ENCODE measurements at regions not wholly inside any gene's neighbourhood (a gene's known extent, or its start where the extent isn't known, plus 50 kb on each side); places are given as distances from the start of the nearest gene placed in this dataset.

DNA sequence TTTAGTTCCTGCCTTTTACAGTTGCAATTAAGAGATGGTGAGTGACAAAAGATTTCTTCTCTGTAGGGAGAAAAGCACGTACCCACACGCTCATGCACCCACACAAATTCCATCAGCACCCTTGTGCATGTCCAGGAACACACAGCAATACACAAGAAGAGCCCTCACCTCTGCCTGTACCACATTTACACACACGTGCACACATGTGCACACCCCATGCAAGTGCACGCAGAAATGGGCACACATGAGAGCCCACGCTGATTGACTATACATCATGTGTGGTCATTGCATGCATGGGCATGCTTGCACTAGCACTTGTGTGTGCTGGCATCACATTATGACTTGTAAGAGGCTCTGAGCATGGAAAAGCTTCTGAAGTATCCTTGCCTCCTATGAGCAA lies 70.5 kb downstream of the SERPINA3 start:
- DNase-seq (ENCODE audit: low read depth in 3 of 3): no peak

DNA sequence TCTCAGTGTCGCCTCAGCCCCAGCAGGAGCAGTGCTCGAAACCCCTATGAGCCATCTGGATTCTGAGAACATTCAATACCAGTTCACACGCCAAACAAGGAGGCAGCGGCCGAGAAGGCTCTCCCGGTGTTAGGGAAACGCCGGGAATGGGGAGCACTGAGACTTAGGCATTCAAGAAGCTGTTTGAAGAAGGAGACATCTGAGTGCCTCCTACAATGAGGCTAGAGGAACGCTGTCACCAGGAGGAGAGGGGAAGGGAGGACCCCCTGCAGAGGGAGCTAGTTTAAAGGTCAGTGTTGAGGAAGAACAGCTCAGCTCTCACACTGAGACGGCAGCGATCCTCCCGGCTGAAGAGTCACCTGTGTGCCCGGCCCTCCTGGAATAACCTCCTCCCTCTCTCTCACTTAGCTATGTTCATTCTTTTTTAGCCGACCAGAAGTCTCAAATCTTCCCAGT lies 69.9 kb downstream of the SERPINA3 start:
- no peak for DNase-seq (ENCODE audit: low read depth in 3 of 3)

DNA sequence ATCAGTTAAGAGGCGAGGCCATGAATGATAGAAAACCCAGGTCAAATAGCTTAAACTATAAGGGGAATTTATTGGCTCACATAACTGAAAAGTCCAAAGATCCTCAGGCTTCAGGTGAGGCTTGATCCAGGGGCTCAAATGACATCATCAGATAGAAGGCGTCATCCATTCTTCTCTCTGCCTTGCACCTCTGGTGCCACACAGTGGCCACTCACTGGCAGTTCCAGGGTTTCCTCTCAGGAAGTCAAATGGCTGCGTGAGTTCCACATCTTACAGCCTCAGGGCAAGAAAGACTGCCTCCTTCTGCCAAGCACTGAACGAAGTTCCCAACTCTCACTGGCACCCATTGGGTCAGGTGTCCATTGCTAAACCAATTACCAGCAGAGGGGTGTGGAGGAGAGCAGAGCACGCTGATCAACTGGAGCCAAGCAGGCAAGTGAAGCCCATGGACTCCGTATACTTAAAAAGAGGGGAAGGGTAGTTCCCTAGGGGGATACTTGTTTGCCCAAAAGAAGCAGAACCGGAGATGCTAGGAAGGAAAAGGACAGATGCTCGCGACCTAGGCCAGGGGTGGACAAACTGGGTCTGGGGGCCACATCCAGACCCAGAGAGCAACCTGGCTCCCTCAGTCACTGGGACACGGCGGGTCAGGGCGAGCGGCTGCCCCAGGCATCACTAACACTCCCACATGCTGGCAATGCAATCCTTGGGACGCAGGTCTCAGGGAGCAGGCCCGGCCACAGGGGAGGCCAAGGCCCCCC lies 69.3 kb downstream of the SERPINA3 start:
- DNase-seq (ENCODE audit: low read depth in 3 of 3): no peak

- no peak for DNase-seq (ENCODE audit: low read depth in 3 of 3)
Measured at GRCh38 chr14:94680862-94681288, 68.7 kb downstream of the SERPINA3 start.

DNA sequence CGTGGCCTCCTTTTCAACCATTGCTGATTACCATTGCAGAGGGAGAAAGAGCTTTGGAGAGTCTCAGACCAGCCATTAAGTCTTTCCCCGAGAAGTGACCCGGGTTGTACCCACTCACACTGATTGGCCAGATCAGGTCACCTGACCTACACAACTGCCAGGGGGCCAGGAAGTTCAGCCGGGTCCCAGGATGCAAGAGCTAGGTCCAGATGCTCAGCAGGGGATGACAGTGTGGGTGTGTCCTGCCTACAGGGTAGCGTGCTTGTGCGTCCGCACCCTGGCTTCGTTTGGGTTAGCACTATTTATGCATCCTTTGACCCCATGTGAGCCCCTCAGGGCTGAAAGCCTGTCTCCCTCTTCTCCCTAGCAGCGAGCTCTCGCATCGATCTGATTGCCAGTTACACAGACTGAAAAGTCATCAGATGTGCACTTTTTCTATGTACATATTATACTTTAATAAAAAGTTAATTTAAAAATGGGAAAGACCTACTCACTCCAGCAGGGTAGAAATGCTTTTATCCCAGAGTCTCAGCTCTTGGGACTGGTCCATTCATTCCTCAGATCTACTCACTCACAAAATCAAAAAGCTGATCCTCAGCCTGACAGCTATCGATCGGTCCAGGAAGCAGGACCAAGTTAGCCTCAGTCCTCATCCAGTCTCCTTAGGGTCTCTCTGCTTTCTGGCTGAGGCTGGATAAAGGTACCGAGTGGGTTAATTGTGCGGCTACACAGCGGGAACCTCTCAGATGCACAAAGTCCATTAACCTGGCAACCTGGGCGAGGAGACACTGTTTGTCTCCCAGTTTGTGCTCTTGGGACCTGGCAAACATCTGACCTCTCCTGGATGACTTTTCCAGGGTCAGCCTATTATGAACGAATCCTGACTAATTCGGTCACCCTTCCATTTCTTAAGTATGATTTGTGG lies 68.0 kb downstream of the SERPINA3 start:
- no peak for DNase-seq (ENCODE audit: low read depth in 3 of 3)

DNA sequence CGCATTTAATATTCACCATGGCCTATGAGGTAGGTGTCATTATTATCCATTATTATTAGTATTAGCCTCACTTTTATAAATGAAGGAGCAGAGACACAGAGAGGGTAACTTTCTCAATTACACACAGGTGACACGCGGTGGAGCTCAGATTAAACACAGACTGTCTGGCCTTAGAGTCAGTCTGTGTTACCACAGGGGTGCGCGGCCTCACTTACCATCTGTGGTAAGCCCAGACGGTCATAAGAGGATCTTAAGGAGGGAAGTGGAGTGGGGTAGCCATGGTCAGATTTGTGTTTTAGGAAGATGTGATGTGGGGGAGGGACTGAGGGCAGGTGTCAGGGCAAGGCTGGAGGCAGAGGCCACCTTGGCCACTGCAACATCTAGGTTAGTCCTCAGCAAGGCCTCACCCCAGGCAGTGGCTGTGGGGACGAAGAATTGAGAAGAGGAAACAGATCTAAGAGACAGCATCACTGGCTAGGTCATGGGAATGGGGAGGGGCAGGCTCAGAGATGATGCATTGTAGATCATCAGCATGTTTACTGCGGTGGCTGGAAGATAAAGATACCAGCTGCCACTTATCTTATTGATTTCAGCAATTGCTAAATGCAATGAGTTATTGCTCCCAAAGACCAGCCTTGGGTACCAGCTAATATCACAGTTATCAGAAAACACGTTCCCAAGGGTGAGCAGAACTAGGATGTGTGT lies 67.1 kb downstream of the SERPINA3 start:
- DNase-seq (ENCODE audit: low read depth in 3 of 3): no peak

- DNase-seq (ENCODE audit: low read depth in 3 of 3): no peak
Measured at GRCh38 chr14:94677747-94678146, 65.6 kb downstream of the SERPINA3 start.

DNA sequence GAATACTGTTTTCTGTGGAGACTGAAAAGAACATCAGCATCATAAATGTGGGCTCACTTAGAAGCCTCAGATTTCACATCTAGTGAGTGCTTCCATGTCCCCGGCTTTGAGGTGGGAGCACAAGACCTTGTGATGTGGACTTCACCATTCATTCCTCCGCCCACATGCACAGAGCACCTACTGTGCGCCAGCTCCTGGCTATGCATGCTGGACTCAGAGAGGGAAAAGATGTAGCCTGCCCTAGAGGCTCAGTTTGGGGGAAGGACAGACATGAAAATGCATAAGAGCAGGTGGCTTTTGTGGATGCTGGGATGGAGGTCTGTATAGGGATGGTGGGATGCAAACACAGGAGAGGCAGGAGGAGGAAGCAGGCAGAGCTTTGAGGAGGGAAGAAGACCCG lies 65.0 kb downstream of the SERPINA3 start:
- no peak for DNase-seq (ENCODE audit: low read depth in 3 of 3)

GRCh38 chr14:94676495-94677185 lies 64.4 kb downstream of the SERPINA3 start:
- no peak for DNase-seq (ENCODE audit: low read depth in 3 of 3)

DNA sequence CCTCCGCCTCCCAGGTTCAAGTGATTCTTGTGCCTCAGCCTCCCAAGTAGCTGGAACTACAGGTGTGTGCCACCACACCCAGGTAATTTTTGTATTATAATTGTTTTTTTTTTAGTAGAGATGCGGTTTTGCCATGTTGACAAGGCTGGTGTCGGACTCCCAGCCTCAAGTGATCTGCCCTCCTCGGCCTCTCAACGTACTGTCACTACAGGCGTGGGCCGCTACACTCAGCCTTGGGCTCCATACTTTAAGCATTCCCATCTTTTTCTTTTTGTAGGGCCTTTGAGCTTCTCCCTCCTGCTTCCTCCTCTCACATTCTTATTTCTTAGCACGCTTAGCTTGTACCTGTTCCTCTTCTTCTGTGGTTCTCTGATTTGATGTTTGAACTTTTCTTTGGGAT lies 62.8 kb downstream of the SERPINA3 start:
- no peak for DNase-seq (ENCODE audit: low read depth in 3 of 3)

DNA sequence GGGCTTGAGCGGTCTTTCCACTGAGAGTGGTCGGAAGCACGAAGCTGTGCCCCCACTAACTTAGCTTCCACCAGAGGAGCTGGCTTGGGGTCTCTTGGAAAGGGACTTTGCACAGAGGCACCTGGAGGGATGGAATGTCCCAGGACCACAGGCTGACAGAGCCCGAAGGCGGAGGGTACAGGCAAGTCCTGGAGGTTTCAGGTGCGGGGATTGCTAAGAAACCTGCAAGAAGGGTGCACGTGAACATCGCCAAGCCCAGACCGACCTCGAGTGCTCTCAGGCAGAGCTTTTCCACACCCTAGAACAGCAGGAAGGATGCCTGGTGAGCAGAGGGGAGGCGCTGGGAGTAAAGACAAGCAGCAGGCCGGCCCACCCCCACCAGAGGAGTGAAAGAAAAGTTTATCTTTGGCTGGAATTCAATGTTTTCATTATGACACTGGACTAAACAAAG lies 61.6 kb downstream of the SERPINA3 start:
- DNase-seq (ENCODE audit: low read depth in 3 of 3): no peak
